Thyroid gland (tissue), 4 donors: ENCODE measurements at regions not wholly inside any gene's neighbourhood (a gene's known extent, or its start where the extent isn't known, plus 50 kb on each side); places are given as distances from the start of the nearest gene placed in this dataset.

Source experiments
- POLR2A ChIP-seq, 2 donors: fragments of 450-650 bp; IDR thresholded peaks; one replicate each; pipeline ENCODE4 v1.6.1; 2017; ENCODE audit warnings: antibody characterized with exemption in 2 of 2, mild to moderate bottlenecking in 2 of 2, moderate library complexity in 1 of 2
- TF ChIP-seq, protein P1 (sequence below), 6 experiments: fragments of 200-600 bp in 3 of 6; fragments of 450-650 bp in 3 of 6; sonication (generic) in 3 of 6; IDR thresholded peaks; one replicate each; pipeline ENCODE4 v1.5.1; 2016 to 2019; ENCODE audit warnings: antibody characterized with exemption in 6 of 6, mild to moderate bottlenecking in 2 of 6, inconsistent platforms in 1 of 6, moderate library complexity in 1 of 6

GRCh38 chr16:6510261-6510660 lies 822.4 kb upstream of the RBFOX1 start:
- TF ChIP-seq, protein P1, sequence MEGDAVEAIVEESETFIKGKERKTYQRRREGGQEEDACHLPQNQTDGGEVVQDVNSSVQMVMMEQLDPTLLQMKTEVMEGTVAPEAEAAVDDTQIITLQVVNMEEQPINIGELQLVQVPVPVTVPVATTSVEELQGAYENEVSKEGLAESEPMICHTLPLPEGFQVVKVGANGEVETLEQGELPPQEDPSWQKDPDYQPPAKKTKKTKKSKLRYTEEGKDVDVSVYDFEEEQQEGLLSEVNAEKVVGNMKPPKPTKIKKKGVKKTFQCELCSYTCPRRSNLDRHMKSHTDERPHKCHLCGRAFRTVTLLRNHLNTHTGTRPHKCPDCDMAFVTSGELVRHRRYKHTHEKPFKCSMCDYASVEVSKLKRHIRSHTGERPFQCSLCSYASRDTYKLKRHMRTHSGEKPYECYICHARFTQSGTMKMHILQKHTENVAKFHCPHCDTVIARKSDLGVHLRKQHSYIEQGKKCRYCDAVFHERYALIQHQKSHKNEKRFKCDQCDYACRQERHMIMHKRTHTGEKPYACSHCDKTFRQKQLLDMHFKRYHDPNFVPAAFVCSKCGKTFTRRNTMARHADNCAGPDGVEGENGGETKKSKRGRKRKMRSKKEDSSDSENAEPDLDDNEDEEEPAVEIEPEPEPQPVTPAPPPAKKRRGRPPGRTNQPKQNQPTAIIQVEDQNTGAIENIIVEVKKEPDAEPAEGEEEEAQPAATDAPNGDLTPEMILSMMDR (IDR thresholded peaks at IDR 0.05), result no peak
- TF ChIP-seq POLR2A (IDR thresholded peaks at IDR 0.05), result no peak
